MM.1S (cell line): ENCODE measurements at regions not wholly inside any gene's neighbourhood (a gene's known extent, or its start where the extent isn't known, plus 50 kb on each side); places are given as distances from the start of the nearest gene placed in this dataset.

ENCODE experiments used
- EZH2 ChIP-seq: fragments of 300-600 bp; sonication (generic); optimal IDR thresholded peaks from 2 replicates; pipeline ENCODE3; 2017; ENCODE audit warnings: low read depth, mild to moderate bottlenecking, antibody characterized with exemption, low read length, mixed read lengths
- EZH2phosphoT487 ChIP-seq: fragments of 300-600 bp; sonication (generic); IDR thresholded peaks from 2 replicates; pipeline ENCODE4 v1.6.1; 2018; ENCODE audit warnings: antibody characterized with exemption, low read length
- TF ChIP-seq, protein P1 (sequence below): fragments of 300-600 bp; sonication (generic); IDR thresholded peaks from 2 replicates; pipeline ENCODE4 v1.5.1; 2016; ENCODE audit warnings: antibody characterized with exemption, low read length, mixed read lengths

GRCh38 chr4:28562913-28563312 lies 1702.3 kb downstream of the STIM2 start:
- TF ChIP-seq EZH2 = no peak
- TF ChIP-seq, protein P1, sequence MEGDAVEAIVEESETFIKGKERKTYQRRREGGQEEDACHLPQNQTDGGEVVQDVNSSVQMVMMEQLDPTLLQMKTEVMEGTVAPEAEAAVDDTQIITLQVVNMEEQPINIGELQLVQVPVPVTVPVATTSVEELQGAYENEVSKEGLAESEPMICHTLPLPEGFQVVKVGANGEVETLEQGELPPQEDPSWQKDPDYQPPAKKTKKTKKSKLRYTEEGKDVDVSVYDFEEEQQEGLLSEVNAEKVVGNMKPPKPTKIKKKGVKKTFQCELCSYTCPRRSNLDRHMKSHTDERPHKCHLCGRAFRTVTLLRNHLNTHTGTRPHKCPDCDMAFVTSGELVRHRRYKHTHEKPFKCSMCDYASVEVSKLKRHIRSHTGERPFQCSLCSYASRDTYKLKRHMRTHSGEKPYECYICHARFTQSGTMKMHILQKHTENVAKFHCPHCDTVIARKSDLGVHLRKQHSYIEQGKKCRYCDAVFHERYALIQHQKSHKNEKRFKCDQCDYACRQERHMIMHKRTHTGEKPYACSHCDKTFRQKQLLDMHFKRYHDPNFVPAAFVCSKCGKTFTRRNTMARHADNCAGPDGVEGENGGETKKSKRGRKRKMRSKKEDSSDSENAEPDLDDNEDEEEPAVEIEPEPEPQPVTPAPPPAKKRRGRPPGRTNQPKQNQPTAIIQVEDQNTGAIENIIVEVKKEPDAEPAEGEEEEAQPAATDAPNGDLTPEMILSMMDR = no peak
- TF ChIP-seq EZH2phosphoT487 = no peak
